HG02943 (cell line): ENCODE measurements at regions not wholly inside any gene's neighbourhood (a gene's known extent, or its start where the extent isn't known, plus 50 kb on each side); places are given as distances from the start of the nearest gene placed in this dataset.
"Not testable (repeated sequence)": the region's sequence is repeated elsewhere in the genome, so short reads cannot be mapped to it uniquely, and the experiment has no call there.

Experiments used
- ATAC-seq: cut with Tn5 transposase; IDR thresholded peaks from one replicate; pipeline ENCODE4 v1.9.1; 2021; ENCODE audit warnings: mild to moderate bottlenecking, low read depth, moderate library complexity; ENCODE audit not compliant: unreplicated experiment

GRCh38 chr15:35958975-35959374 lies 413.0 kb upstream of the DPH6 start:
- ATAC-seq, result no peak

DNA sequence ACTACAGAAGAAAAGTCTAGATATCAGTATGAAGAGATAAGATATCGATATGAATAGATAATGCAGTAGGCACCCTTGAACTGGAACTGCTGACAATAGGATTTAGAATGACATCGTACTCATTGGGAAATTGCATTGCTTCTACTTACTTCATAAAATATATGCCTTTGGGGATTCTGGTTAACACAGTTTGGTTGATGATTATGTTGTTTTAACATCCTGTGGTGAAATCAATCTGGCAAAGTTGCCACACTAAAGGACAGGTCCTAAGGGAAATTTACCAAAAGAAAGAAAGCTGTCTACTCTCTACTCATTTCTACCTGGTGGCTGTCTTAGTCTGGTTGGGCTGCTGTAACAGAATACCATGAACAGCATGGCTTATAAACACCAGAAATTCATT lies 417.4 kb upstream of the DPH6 start:
- no peak for ATAC-seq

GRCh38 chr15:35966781-35967180 lies 420.8 kb upstream of the DPH6 start:
- ATAC-seq, result no peak

DNA sequence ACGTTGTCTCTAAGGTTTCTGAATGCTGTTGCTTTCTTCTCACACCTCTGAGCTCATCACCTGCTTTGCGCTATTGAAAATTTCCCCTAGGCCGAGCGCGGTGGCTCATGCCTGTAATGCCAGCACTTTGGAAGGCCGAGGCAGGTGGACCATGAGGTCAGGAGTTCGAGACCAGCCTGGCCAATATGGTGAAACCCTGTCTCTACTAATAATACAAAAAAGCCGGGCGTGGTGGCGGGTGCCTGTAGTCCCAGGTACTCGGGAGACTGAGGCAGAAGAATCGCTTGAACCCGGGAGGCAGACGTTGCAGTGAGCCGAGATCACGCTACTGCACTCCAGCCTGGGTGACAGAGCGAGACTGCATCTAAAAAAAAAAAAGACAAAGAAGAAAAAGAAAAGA lies 422.0 kb upstream of the DPH6 start:
- not testable (repeated sequence) for ATAC-seq

DNA sequence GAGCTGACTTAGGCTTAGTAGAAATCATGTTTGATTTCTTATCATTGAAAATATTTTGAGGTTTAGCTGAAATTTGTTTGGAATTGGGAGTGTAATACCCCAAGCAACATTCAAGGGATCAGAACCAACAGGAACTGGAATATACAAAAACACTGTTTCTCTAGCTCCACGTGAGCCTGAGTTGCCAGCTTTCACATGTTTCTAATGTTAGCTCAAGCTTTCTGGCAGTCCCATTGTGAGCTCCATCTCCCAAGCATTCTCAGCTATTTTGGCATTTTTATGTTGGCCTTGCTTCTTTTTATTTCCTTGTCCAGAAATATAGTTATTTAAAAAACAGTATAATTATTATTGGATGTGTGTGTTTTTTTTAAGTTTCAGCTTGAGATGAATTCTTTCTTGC lies 427.1 kb upstream of the DPH6 start:
- no peak for ATAC-seq

GRCh38 chr15:35974052-35974451 lies 428.1 kb upstream of the DPH6 start:
- no peak for ATAC-seq

- no peak for ATAC-seq
Measured at GRCh38 chr15:35975941-35976340, 430.0 kb upstream of the DPH6 start.

DNA sequence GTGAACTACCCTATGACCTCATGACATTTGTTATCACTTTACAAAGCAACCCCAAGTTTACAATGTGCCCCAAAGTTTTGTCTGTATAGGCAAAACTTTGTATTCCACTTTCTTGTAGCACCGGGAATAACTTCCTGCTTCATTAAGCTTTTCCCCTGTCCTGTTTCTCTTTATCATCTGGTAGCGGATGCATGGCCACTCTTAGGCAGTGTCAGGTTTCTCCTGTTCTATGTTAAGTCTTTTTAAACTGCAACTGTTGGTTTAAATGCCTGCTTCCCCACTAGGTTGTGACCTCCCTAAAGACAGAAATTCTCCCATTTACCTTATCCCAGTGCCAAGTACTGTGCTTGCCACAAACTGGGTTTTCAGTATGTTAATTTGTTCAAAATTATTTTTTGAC lies 433.6 kb upstream of the DPH6 start:
- no peak for ATAC-seq

DNA sequence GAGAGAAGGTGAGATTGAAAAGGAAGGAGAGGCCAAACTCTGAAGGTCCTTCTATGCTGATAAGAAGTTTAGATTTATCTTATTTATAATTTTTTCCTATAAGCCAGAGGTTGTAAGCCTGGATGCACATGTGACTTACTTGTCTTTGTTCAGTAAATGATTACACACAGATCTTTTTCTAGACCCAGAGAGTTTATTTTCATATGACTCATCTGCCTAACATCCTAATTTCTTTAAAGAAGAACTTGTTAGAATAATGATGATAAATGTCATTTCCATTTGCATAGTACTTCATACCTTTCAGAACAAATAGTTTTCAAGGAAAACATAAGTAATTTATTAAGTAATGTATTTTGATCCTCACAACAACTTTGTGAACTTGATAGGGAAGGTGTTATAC lies 434.8 kb upstream of the DPH6 start:
- ATAC-seq, result no peak

GRCh38 chr15:35986191-35986721 lies 440.3 kb upstream of the DPH6 start:
- ATAC-seq, result no peak

DNA sequence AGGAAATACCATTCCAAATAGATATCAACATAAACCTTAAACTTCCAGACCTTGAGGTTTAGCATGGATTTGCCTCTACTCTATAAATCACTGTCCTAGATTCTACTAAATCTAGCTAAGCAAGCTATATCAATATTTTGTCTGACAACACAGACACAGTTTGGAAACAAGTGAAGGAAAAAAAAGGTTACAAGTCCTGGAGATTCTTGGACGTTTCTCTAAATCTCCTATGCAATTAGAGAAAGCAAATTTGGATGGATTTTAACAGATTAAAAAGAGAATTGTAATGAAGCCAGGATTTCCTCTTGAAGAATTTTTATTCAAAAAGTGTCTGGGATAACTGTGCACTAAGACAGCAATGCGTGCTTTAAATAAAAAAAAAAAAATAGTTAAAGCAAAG lies 441.1 kb upstream of the DPH6 start:
- ATAC-seq, result no peak

DNA sequence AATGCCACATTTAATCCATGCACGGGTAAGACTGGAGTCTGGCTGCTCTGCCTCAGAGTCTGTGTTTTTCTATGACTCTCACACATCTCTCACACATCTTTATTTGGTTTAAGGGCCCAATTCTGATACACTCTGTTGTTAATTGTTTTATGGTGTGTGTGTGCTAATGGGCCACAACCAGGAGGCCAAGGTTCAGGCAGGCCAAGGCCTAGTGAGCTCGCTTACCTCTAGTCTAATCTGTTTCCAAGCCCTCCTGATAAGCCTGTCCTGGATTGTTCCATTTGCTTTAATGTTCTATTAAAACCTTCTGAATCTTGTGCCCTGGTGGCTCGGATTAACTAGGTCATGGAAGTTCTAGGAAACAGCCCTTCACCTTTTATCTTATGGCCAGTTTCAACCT lies 445.4 kb upstream of the DPH6 start:
- no peak for ATAC-seq

DNA sequence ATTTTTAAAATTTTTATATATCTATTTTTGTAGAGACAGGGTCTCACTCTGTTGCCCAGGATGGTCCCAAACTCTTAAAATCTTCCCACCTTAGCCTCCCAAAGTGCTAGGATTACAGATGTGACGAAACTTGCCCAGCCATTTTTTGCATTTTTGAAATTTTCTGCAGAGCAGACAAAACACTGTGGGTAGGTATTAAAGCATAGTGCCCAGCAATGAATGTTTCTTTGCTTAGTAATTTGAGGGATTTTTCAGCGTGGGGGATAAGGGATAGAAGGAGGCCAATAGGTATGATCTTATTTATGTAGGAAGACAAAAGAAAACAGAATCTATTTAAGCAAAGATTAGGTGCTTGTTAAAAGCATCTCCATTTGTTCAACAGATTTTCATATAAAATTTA lies 446.8 kb upstream of the DPH6 start:
- no peak for ATAC-seq

GRCh38 chr15:35993196-35993595 lies 447.2 kb upstream of the DPH6 start:
- ATAC-seq, result no peak

DNA sequence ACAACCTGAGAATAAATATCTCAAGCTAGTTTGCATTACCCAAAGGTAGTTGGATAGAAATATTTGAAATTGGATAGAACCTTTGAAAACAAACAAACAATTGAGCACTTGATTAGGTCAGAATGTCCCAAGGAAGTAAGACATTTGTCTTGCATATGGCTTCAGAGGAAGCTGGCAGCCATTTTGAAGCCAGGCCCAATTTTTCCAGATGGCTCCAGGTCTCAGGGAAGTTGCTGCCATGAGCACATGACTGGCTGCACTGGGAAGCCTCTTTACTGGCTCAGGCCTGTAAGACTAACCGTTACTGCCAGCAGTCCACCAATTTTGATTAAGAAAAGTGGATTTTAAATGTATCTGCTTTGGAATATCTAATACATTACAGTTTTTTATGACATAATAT lies 448.9 kb upstream of the DPH6 start:
- no peak for ATAC-seq

- ATAC-seq, result no peak
Measured at GRCh38 chr15:35998663-35999602, 453.0 kb upstream of the DPH6 start.

DNA sequence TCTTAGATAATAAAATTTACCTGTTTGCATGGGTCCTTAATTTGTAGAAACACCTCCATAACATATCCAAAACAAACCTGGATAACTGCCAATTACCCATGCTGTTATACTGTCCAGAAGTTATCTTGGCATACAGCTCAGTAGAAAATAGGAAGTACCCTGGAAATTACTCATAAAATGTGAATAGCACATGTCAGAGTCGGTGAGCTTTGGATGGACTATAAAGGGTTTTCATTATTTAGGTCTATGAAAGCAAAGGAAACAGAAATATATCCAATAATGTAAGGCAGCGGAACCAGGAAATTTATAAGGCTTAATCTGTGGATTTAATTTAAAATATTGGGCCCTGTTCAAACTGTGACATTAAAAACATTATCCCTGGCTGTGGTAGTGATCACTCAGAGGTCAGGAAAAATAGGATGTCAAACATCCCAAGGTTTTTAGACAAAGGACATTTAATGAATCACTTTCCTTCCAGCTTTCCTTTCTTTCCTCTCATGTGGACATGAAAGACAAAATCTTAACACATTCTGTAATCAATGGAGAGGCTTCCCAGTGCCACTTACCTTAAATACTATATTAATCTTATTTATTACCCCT lies 459.0 kb upstream of the DPH6 start:
- ATAC-seq, result no peak

- ATAC-seq, result no peak
Measured at GRCh38 chr15:36005542-36005941, 459.6 kb upstream of the DPH6 start.

DNA sequence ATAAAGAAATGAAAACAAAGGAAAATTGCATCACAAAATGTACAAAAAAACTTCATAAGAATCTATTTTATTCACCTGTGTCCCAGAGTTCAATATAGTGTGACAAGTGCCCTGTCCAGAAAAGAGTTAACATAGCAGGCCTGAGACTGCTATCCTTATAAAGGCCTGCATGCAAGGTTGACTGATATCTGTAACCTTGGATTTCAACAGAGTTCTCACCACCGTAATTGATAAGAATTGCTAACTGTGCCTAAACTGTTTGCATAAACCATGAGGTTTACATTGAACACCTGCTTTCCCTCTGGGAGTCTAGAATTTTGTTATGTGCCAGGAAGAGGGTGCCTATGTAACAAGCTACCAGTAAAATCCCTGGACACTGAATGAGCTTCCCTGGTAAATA lies 461.7 kb upstream of the DPH6 start:
- ATAC-seq, result no peak

- no peak for ATAC-seq
Measured at GRCh38 chr15:36008719-36009118, 462.8 kb upstream of the DPH6 start.

- no peak for ATAC-seq
Measured at GRCh38 chr15:36024031-36024688, 478.2 kb upstream of the DPH6 start.
